GM12878 (cell line): ENCODE measurements at regions not wholly inside any gene's neighbourhood (a gene's known extent, or its start where the extent isn't known, plus 50 kb on each side); places are given as distances from the start of the nearest gene placed in this dataset.

Source experiments
- ATAC-seq: fragments of 200-7000 bp; cut with Tn5 transposase; 3 replicates; pipeline ENCODE4 v1.9.1; 2020; ENCODE audit warnings: mild to moderate bottlenecking, moderate library complexity
- BruUV-seq: library from RNA; stranded (reverse); fragments of 400-500 nt; replicated peaks from 2 replicates; lab custom pipeline; 2021; lab: Mats Ljungman, UMichigan
- CTCF ChIA-PET: fragments of 300-600 bp; sonication (Branson Sonifier 250); formaldehyde crosslinking; extraction: SDS; loops from one replicate; lab custom pipeline; 2021; ENCODE audit warnings: inconsistent platforms; lab: Yijun Ruan, JAX
- POLR2A ChIA-PET: fragments of 350-600 bp; formaldehyde crosslinking; extraction: SDS; loops from one replicate; lab custom pipeline; 2021; ENCODE audit warnings: inconsistent platforms; lab: Charles Lee
- RAD21 ChIA-PET: fragments of 300-600 bp; sonication (Branson Sonifier 250); formaldehyde crosslinking; loops from one replicate; lab custom pipeline; 2023; ENCODE audit warnings: antibody characterized with exemption; ENCODE audit not compliant: unreplicated experiment; lab: Charles Lee
- SMC1A ChIA-PET: fragments of 300-600 bp; sonication (Branson Sonifier 250); formaldehyde crosslinking; loops from one replicate; lab custom pipeline; 2023; ENCODE audit not compliant: unreplicated experiment, uncharacterized antibody; lab: Charles Lee
- DNase-seq: peaks from one replicate; pipeline ENCODE4 v3.0.0-alpha.2; 2011; ENCODE audit warnings: low read depth, low spot score
- FAIRE-seq: peaks from 3 replicates; lab custom pipeline; 2011; peaks lifted over from hg19 to GRCh38; lab: Jason Lieb, UNC
- H2AFZ ChIP-seq: 2 replicates; pipeline ENCODE4 v1.6.0; 2011; ENCODE audit warnings: low read depth, low read length, control low read depth; ENCODE audit not compliant: control insufficient read depth
- H3K27ac ChIP-seq: 2 replicates; pipeline ENCODE4 v1.5.1; 2011; ENCODE audit warnings: control low read depth; ENCODE audit not compliant: control insufficient read depth, insufficient read depth
- H3K27me3 ChIP-seq, 2 experiments: replicated peaks in 1 of 2; 2 replicates each; pipeline versions ENCODE4 v1.6.0 to v1.6.1; 2011; ENCODE audit warnings: low read length in 1 of 2; ENCODE audit not compliant: control insufficient read depth in 2 of 2, insufficient read depth in 2 of 2
- H3K36me3 ChIP-seq, 2 experiments: 2 replicates each; pipeline ENCODE4 v1.5.1; 2011; ENCODE audit warnings: low read length in 1 of 2; ENCODE audit not compliant: control insufficient read depth in 2 of 2, insufficient read depth in 2 of 2
- H3K4me1 ChIP-seq: 2 replicates; pipeline ENCODE4 v1.6.1; 2011; ENCODE audit warnings: mild to moderate bottlenecking, low read length, moderate library complexity, mixed read lengths; ENCODE audit not compliant: control insufficient read depth, insufficient read depth
- H3K4me2 ChIP-seq: 2 replicates; pipeline ENCODE4 v1.6.0; 2011; ENCODE audit warnings: control low read depth; ENCODE audit not compliant: control insufficient read depth, insufficient read depth
- H3K4me3 ChIP-seq: fragments of 200-600 bp; sonication (generic); 2 replicates; pipeline ENCODE4 v1.5.1; 2016
- H3K79me2 ChIP-seq: 2 replicates; pipeline ENCODE4 v1.6.0; 2011; ENCODE audit warnings: low read length; ENCODE audit not compliant: control insufficient read depth, insufficient read depth
- H3K9ac ChIP-seq: 2 replicates; pipeline ENCODE4 v1.8.0; 2011; ENCODE audit warnings: low read length, control low read depth, mixed read lengths; ENCODE audit not compliant: control insufficient read depth, insufficient read depth
- H3K9me3 ChIP-seq: replicated peaks from 3 replicates; pipeline ENCODE4 v1.5.1; 2011; ENCODE audit warnings: mild to moderate bottlenecking, low read length; ENCODE audit not compliant: control insufficient read depth, insufficient read depth
- H4K20me1 ChIP-seq: 2 replicates; pipeline ENCODE4 v1.6.0; 2011; ENCODE audit not compliant: control insufficient read depth, insufficient read depth
- BMI1 ChIP-seq: fragments of 450-650 bp; IDR thresholded peaks from 2 replicates; pipeline ENCODE4 v1.6.1; 2016; ENCODE audit warnings: mild to moderate bottlenecking, moderate library complexity, borderline replicate concordance
- BRCA1 ChIP-seq: IDR thresholded peaks from 2 replicates; pipeline ENCODE4 v1.6.1; 2011; ENCODE audit warnings: low read depth, low read length, improper control_type of control experiment
- CBFB ChIP-seq: IDR thresholded peaks from 2 replicates; pipeline ENCODE4 v1.6.1; 2016; ENCODE audit warnings: antibody characterized with exemption, low read depth
- CHD2 ChIP-seq: IDR thresholded peaks from 2 replicates; pipeline ENCODE4 v1.6.1; 2011; ENCODE audit warnings: low read depth, low read length, improper control_type of control experiment, borderline replicate concordance
- CHD4 ChIP-seq: fragments of 200-600 bp; sonication (generic); IDR thresholded peaks from 2 replicates; pipeline ENCODE4 v1.6.1; 2016; ENCODE audit warnings: mild to moderate bottlenecking
- CTCF ChIP-seq, 3 experiments: IDR thresholded peaks in 2 of 3; conservative IDR thresholded peaks in 1 of 3; 2 replicates each; pipeline ENCODE4 v1.5.1; 2011; ENCODE audit warnings: low read depth in 3 of 3, low read length in 3 of 3, mild to moderate bottlenecking in 3 of 3, control low read depth in 2 of 3, moderate library complexity in 2 of 3, inconsistent platforms in 1 of 3, mixed read lengths in 1 of 3; ENCODE audit not compliant: control insufficient read depth in 2 of 3, insufficient read depth in 1 of 3; ENCODE audit errors: extremely low read depth in 1 of 3
- EED ChIP-seq: sonication (generic); IDR thresholded peaks from 2 replicates; pipeline ENCODE4 v1.6.1; 2016; ENCODE audit warnings: antibody characterized with exemption, low read depth
- HCFC1 ChIP-seq: fragments of 150-350 bp; IDR thresholded peaks from 2 replicates; pipeline ENCODE4 v1.6.1; 2014; ENCODE audit warnings: low read length
- HDGF ChIP-seq: fragments of 450-650 bp; IDR thresholded peaks from 2 replicates; pipeline ENCODE4 v1.6.1; 2016; ENCODE audit warnings: antibody characterized with exemption
- JUNB ChIP-seq: IDR thresholded peaks from 2 replicates; pipeline ENCODE4 v1.6.1; 2016; ENCODE audit warnings: antibody characterized with exemption, mild to moderate bottlenecking
- MAX ChIP-seq: IDR thresholded peaks from 2 replicates; pipeline ENCODE4 v1.6.1; 2012; ENCODE audit warnings: low read depth, low read length, improper control_type of control experiment
- PML ChIP-seq: IDR thresholded peaks from 2 replicates; pipeline ENCODE4 v1.6.1; 2012; ENCODE audit warnings: low read length, inconsistent platforms
- SMARCA5 ChIP-seq: fragments of 450-650 bp; IDR thresholded peaks from 2 replicates; pipeline ENCODE4 v1.6.1; 2017; ENCODE audit warnings: mild to moderate bottlenecking
- SMC3 ChIP-seq: IDR thresholded peaks from 2 replicates; pipeline ENCODE4 v1.6.1; 2011; ENCODE audit warnings: low read length, improper control_type of control experiment, borderline replicate concordance
- SP1 ChIP-seq: IDR thresholded peaks from one replicate; pipeline ENCODE4 v1.6.1; 2011; ENCODE audit warnings: low read depth, low read length
- SREBF1 ChIP-seq: IDR thresholded peaks from 2 replicates; pipeline ENCODE4 v1.6.1; 2012; ENCODE audit warnings: mild to moderate bottlenecking, low read length
- SUZ12 ChIP-seq: fragments of 200-600 bp; sonication (generic); IDR thresholded peaks from one replicate; pipeline ENCODE4 v1.6.1; 2018; ENCODE audit warnings: antibody characterized with exemption, mild to moderate bottlenecking; ENCODE audit not compliant: unreplicated experiment
- WRNIP1 ChIP-seq: IDR thresholded peaks from 2 replicates; pipeline ENCODE4 v1.6.1; 2011; ENCODE audit warnings: low read depth, low read length, improper control_type of control experiment, borderline replicate concordance
- WGBS: methylation state at CpG from one replicate; pipeline ENCODE4 v1.1.6; 2016; ENCODE audit warnings: low lambda C conversion rate; ENCODE audit not compliant: insufficient replicate concordance, insufficient coverage; ENCODE audit errors: missing lambda C conversion rate; 5-methylcytosine and 5-hydroxymethylcytosine counted together
- in situ Hi-C: fragments of 300-500 bp; cut with MboI; formaldehyde crosslinking; loops from 9 replicates; pipeline ENCODE4 v1.14.3; 2018; ENCODE audit warnings: mixed read lengths
- intact Hi-C: fragments of 100-400 bp; cut with micrococcal nuclease; formaldehyde crosslinking; loops from one replicate; pipeline ENCODE4 v1.14.2; 2022; ENCODE audit not compliant: unreplicated experiment

GRCh38 chr10:120075349-120075748 lies 182.8 kb downstream of the SEC23IP start:
- FAIRE-seq (no peak), ATAC-seq (no peak), DNase-seq (no peak)
- WGBS, result 17% methylated on average over 5 of the region's 5 CpGs
- Histone ChIP-seq H3K27me3 (0 out of 4 replicates have a peak, but pooled peaks cover 0 to 3% of the 10 kb centered on the region in 2 experiments), H4K20me1 (no peaks in the 10 kb centered on the region), H2AFZ (no peak overlapping the region), H3K27ac (no peak overlapping the region), H3K4me2 (no peak overlapping the region), H3K4me1 (no peaks in the 10 kb centered on the region), H3K4me3 (no peak overlapping the region), H3K36me3 (no peaks in the 10 kb centered on the region), H3K79me2 (no peaks in the 10 kb centered on the region), H3K9ac (no peak overlapping the region), H3K9me3 (no peaks in the 10 kb centered on the region; the same call in 2 of the 3 replicates)
- ChIA-PET RAD21 (no interaction called here), CTCF (no interaction called here), POLR2A (no interaction called here), SMC1A (interaction anchor here (1.6 kb wide), 1 partner anchor 10 kb away, joined by 4 read pairs; no protein-coding TSS in a partner anchor)
- no peak for TF ChIP-seq HDGF
- no peak for TF ChIP-seq PML
- TF ChIP-seq MAX, result no peak
- TF ChIP-seq WRNIP1, result no peak
- TF ChIP-seq BRCA1, result no peak
- intact Hi-C loops, result no loop called here
- no TSS peak for BruUV-seq
- in situ Hi-C loops, result no loop called here

GRCh38 chr10:120076996-120077706 lies 184.6 kb downstream of the SEC23IP start:
- 0 out of 4 replicates have a peak, but pooled peaks cover 0 to 3% of the 10 kb centered on the region in 2 experiments for H3K27me3 ChIP-seq
- ChIA-PET RAD21 (no interaction called here), POLR2A (no interaction called here), CTCF (interaction anchor here (0.6 kb wide), 1 partner anchor 186 kb away, joined by 3 read pairs; no protein-coding TSS in a partner anchor), SMC1A (interaction anchor here (1.6 kb wide), 1 partner anchor 9 kb away, joined by 4 read pairs; no protein-coding TSS in a partner anchor)
- no peak overlapping the region for H2AFZ ChIP-seq
- no peak overlapping the region for H3K4me2 ChIP-seq
- H4K20me1 ChIP-seq, result no peaks in the 10 kb centered on the region
- no TSS peak for BruUV-seq
- no peak overlapping the region for H3K9ac ChIP-seq
- no peaks in the 10 kb centered on the region; the same call in 2 of the 3 replicates for H3K9me3 ChIP-seq
- no peak for ATAC-seq
- DNase-seq, result no peak
- no peak overlapping the region for H3K27ac ChIP-seq
- WGBS, result 21% methylated on average over 11 of the region's 11 CpGs
- no peak overlapping the region for H3K4me3 ChIP-seq
- in situ Hi-C loops, result no loop called here
- H3K79me2 ChIP-seq, result no peaks in the 10 kb centered on the region
- intact Hi-C loops, result no loop called here
- H3K4me1 ChIP-seq, result no peaks in the 10 kb centered on the region
- no peak for FAIRE-seq
- H3K36me3 ChIP-seq, result no peaks in the 10 kb centered on the region
- TF ChIP-seq SMC3 (no peak), CHD4 (no peak), CBFB (no peak), SREBF1 (no peak), BMI1 (no peak), SMARCA5 (no peak), HCFC1 (no peak), EED (no peak), JUNB (no peak), CTCF (IDR thresholded peaks at IDR 0.05 in 2 of 3, conservative IDR thresholded peaks at IDR 0.05 in 1 of 3; ENCODE audit: control insufficient read depth in 2 of 3, extremely low read depth in 1 of 3, insufficient read depth in 1 of 3, low read depth in 3 of 3, low read length in 3 of 3) (no peak), SUZ12 (no peak), SP1 (no peak), CHD2 (no peak)
